ENCODE measurements at regions not wholly inside any gene's neighbourhood (a gene's known extent, or its start where the extent isn't known, plus 50 kb on each side); places are given as distances from the start of the nearest gene placed in this dataset.

DNA sequence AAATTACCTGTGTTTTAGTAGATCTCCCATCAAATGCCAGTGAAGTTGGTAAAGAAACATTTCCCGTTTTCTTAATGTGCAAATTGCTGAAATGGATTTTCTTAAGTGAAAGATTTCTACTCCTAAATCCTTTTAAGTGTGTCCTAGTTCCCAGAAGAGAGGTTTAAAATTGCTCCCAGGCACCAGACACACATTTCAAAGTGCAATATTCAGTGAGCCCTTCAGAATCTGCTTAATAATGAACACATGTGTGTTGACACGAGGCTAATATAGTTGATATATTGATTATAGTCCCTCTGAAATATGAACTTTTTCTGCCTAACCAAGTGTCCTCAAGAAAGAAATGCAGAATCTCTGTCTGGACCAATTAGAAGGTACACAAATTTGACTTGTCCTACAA, 861.7 kb upstream of the CNTNAP5 start:
- DNase-seq (ENCODE audit: low read depth, low spot score) = no peak

DNA sequence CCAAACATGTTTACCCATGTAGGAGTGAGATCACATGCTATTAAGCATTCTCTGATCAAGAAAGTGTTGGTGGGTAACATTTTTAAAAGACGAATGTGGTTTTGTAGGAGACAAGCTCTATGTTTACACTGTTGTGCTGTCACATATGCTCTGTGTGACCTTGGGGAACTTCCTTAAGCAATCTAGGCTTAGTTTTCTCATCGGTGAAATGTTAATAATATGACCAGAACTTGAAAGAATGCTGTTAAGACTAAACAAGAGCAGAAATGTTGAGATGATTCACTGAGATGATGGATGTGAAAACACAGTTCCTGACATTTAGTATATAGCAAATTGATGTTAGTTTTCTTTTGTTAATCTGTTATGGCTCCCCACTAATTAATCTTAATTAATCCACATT, 860.9 kb upstream of the CNTNAP5 start:
- no peak for DNase-seq (ENCODE audit: low read depth, low spot score)

DNA sequence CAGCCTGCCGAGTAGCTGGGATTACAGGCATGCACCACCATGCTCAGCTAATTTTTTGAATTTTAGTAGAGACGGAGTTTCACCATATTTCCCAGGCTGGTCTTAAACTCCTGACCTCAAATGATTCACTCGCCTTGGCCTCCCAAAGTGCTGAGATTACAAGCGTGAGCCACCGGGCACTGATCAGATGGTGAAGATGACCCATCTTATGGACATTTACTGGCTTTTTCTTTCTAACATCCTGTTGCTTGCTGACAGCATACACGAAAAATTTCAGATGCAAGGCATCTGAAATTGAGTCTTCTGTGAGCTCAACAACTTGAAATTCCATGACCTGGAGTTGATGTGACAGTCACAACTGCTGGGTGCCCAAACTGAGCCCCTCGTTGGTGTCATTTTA, 859.5 kb upstream of the CNTNAP5 start:
- no peak for DNase-seq (ENCODE audit: low read depth, low spot score)

DNA sequence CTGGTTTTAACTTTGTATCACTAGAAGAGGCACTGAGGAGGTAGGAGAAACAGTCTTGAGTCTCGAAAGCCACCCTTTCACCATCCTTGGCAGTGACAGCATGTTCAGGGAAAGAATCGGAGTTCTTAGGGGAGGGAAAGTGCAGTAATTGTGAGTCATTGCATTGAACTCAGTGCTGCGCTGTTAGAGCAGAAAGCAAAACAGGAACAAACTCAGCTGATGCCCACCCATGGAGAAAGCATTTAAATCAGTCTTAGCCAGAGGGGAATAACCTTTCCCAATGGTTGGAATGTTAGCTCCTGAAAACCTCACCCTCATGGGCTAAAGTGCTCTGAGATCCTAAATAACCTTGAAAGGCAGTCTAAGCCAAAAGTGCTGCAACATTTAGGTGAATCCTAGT, 845.6 kb upstream of the CNTNAP5 start:
- DNase-seq (ENCODE audit: low read depth, low spot score) = peak; percentile 11

DNA sequence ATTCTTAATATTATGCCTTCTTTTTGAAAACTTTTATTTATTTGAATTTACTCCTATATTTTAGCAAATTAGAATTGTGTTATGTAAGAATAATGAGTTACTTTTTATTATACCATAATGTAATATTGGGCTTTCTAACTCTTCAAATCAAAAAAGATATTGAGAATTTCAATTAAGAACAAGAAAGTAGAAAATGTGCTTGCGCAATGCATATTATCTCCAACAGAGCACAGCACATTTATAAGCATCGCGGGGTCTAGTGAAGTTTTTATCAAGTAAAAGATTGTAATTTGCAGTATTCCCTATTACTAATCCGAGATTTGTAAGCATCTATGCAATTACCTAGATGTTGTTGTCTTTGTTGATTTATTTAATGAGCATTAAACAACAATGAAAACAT, 829.1 kb upstream of the CNTNAP5 start:
- DNase-seq (ENCODE audit: low read depth, low spot score) = no peak

DNA sequence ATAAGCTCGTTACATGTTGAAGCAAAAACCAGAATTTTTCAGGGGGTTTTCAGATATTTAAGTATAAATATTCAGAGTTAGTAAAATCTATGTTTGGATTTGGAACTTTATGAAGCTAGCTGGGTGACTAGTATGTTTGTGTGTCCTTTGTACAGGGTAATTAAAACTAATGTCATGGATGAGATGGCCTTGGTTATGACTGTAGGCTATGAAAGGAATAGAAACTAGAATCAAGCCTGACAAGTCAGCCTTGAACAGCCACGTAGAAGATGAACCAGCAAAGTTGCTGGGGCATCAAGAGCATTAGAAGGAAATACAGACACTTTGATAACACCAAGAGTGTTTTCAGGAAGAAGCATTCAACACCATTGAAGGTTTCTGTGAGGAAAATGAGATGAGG, 825.1 kb upstream of the CNTNAP5 start:
- no peak for DNase-seq (ENCODE audit: low read depth, low spot score)

DNA sequence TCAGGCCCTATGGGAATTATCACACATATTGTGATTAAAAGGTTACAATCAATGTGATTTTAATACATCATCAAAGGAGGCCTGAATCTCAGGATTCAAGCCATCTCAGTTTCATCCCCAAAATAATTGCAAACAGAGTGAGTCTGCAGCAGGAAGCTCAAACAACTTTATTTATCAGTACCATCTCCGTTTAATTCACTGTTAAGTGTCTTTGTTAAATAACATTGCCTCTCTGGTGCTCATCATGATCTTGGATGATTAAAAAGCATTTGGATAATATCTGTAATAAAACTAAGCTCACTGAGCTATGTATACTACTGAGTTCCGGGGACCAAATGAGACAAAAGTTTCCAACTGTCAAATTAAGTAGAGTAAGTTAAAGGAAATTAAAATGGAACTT, 817.8 kb upstream of the CNTNAP5 start:
- no peak for DNase-seq (ENCODE audit: low read depth, low spot score)

DNA sequence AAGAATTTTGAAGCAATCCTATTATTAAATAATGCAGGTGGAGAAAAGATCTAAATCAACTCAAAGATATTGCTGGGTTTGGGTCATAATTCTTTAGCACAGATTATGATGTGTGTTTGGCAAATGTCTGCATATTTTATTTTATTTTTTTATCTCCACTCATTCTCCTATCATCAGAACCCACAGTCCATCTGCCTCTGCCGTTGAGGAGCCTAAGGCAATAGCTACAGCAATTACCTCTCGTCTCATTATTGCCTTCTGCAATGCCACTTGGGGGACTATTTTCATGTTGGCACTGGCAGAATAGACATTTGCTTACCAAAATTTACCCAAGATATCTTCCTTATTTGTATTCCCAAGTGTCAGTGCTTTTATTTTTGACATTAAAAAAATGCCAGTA, 815.9 kb upstream of the CNTNAP5 start:
- DNase-seq (ENCODE audit: low read depth, low spot score) = no peak

DNA sequence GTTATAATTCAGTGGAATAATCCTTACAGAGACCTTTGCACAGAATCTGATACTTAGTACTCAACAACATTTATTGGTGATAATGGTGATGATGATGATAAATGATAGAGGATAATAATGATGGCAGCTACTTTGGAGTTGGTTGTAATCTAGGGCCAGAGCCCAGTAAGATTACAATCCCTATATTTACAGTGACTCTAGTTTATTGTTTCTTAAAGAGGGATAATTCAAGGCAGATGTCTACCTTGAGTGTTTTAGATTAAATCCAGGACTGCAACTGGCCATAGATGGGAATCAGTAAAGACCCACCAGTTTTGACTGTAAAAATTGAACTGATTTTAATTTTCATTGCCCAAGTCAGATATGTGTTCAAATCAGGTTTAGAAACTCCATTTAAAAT, 813.9 kb upstream of the CNTNAP5 start:
- DNase-seq (ENCODE audit: low read depth, low spot score) = no peak

DNA sequence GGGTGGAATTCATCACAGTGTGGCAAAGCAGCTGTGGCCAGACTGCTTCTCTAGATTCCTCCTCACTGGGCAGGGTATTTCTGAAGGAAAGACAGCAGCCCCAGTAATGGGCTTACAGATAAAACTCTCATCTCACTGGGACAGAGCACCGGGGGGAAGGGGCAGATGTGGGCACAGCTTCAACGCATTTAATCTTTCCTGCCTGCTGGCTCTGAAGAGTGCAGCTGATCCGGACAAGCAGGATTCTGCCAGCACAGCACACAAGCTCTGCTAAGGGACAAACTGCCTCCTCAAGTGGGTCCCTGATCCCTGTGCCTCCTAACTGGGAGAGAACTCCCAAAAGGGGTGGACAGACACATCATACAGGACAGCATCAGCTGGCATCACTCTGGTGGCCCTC, 779.9 kb upstream of the CNTNAP5 start:
- no peak for DNase-seq (ENCODE audit: low read depth, low spot score)

DNA sequence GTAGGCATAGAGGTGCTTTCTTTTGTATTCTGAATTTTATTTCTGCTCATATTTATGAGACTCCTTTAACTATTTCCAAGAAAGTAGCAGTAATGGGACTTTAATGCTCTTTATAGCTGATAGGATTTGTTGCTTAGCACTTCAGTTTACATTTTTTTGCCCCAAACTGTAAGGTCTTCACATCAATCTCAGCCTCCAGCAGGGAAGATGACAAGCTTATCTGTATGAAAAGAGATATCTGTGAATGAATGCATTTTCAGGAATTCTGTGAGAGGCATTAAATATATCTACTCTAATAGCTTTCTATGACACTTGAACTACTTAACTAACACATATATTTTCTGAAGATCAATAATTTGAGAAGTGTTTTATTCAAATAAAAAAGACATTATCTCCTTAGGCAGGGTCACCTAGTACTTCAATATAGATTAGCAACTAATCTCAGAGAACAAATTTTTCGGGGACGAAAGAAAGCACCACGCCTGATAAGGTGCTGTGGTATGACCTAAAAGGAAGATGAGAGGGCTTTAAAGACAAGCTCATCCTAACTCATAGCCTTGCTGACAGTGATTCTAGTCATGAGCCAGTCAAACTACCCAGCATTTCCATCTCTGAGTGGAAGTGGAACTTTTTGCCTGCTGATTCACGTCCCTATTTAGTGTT, 766.1 kb upstream of the CNTNAP5 start:
- DNase-seq (ENCODE audit: low read depth, low spot score) = no peak

DNA sequence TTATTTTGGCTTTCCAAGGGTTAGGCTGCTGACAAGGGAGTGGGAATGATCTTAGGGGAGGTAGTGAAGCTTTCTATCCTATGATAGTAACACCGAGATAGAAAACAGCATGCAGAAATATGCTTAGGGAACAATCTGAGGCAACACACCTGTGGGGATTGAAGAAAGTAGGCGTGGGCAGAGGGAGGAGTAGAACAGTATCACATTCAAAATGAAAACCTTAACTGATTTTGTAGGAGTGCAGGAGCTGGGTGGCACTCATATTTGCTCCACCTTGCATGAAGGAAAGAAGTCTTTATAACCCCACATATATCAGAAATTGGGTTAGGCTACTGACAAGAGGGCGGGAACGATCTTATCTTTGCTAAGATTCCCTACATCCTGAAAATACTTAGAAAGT, 762.2 kb upstream of the CNTNAP5 start:
- no peak for DNase-seq (ENCODE audit: low read depth, low spot score)

DNA sequence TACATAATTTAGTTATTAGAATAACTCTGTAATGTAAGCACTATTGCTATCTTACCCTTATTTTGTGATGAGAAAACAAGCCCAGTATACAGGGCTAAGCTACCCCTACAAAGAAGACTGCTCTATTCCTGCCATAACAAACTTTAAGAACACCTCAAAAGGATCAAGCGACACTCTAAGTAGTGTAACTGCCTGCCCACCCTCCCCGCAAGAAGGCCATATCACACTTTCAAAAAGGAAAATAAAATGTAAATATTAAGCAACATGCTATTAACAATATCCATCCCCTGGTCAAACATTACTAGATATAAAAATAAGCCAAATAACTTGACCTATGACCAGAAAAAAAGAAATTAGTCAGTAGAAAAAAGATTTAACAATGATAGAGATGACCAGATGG, 741.7 kb upstream of the CNTNAP5 start:
- no peak for DNase-seq (ENCODE audit: low read depth, low spot score)

DNA sequence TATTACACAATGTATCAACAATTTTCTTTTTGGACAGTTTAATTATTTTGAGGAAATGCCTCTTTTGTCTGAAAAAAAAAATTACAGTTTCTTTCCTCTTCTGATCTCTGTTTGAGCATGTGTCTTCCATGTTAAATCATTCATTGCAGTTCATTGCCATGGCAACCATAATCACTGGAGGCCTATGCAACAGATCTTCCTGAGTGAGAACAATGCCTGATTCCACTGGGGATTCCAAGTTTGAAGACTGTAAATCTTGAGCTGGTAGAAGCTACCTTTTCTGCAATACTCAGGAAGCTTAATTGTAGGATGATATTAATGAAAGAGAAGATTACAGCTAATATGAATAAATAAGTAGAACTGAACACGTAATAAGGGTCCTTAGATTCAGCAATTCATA, 721.4 kb upstream of the CNTNAP5 start:
- no peak for DNase-seq (ENCODE audit: low read depth, low spot score)

Data from astrocyte of the hippocampus (primary cell).